HG03439 (cell line): ENCODE measurements at regions not wholly inside any gene's neighbourhood (a gene's known extent, or its start where the extent isn't known, plus 50 kb on each side); places are given as distances from the start of the nearest gene placed in this dataset.

Experiments
- ATAC-seq: cut with Tn5 transposase; IDR thresholded peaks from one replicate; pipeline ENCODE4 v1.9.1; 2021; ENCODE audit warnings: mild to moderate bottlenecking, moderate library complexity; ENCODE audit not compliant: unreplicated experiment

- no peak for ATAC-seq
These were observed 344.7 kb upstream of the RBMS3 start for GRCh38 chr3:28936154-28936553.

DNA sequence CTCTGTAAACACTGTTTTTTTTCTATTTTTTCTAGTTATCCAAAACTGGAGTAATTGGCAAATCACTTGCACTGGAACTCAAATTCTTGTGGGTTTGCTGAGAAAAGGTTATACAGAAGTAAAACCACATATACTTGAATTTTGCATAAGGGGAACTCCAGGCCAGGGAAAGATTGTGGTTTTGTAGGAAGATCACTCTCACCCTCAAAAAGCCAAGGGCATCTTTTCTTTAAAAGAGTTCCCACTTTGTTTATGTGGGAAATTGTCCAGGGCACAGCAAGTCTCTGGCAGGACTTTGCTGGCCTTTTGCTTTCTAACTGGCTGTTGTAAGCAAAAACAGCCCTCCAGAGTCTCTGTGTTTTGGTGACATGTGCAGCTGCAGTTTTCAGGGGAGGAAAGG lies 340.3 kb upstream of the RBMS3 start:
- ATAC-seq, result peak; percentile 88

DNA sequence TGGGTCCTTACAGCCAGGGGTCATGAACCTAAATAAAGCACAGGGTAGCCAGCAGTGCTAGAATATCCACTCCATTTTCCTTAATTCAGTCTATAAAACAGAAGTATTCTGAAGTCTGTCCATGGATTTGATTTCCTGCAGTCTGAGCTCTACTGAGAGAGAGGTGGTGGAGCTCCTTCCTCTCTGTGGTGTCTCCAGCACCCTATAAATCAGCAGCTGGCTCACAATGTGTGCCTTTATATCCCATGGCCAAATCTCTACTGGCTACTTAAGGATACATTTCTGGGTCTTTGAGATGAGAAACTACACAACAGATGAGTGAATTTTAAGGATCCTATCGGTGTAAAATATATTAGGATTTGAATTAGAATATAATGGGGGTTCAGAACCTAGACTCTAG lies 339.9 kb upstream of the RBMS3 start:
- no peak for ATAC-seq

GRCh38 chr3:28947061-28947460 lies 333.8 kb upstream of the RBMS3 start:
- ATAC-seq, result no peak

DNA sequence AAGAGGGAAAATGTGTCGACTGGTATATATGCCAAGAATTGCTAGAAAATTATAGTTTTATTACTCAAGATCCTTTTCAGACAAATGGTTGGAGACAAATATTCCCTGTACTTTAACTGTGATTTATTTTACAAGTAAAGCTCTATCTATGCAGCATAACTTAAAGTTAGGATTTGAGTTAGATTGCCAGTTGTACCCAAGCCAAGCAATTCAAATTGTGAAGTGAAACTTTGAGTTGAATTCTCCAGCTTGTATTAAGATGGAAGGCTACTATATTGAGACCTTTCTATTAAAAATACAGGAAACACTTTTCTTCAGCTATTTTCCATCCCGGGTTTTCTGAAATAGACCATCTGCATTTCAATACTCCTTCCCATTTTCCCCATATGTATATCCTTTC lies 333.1 kb upstream of the RBMS3 start:
- no peak for ATAC-seq

- ATAC-seq, result no peak
These were observed 332.2 kb upstream of the RBMS3 start for GRCh38 chr3:28948685-28949084.

- no peak for ATAC-seq
These were observed 331.3 kb upstream of the RBMS3 start for GRCh38 chr3:28949580-28949979.

DNA sequence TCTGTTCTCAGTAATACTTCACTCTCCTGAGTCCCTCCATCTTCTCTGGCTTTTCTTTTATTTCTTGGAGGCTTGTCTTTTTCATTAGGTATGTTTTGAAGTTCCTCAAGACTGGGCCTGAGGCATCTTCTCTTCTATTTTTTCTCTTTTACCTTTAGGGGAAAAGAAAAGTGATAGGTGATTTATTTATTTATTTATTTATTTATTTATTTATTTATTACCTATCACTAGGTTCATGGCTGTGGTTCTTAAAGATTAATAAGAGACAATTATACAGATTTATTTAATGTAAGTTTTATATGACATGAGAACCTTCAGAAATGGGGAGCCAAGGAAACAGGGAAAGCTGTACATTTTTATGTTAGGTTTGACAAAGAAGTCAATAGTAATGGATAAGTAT lies 330.3 kb upstream of the RBMS3 start:
- no peak for ATAC-seq

- ATAC-seq, result no peak
These were observed 328.9 kb upstream of the RBMS3 start for GRCh38 chr3:28951772-28952556.

DNA sequence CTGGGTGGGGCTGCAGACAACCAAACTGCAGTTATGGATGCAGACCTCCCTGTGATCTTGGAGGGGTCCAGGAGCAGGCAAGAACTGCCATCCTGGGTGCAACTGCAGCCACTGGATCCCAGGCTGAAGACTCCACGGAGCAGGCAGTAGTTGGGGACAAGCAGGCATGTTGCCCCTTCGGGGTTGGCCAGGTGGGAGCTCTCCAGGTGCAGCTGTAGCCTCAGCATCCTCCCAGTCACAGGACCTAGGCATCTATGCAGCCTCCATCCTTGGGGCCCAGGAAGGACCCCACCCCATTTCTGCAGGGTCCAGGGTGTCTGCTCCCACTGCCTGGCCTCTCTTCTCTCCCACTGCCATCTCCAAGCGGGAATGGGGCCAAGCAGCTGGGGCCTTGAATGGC lies 322.2 kb upstream of the RBMS3 start:
- ATAC-seq, result no peak

- ATAC-seq, result no peak
These were observed 309.7 kb upstream of the RBMS3 start for GRCh38 chr3:28971156-28971555.

GRCh38 chr3:28972921-28973320 lies 307.9 kb upstream of the RBMS3 start:
- ATAC-seq, result no peak

DNA sequence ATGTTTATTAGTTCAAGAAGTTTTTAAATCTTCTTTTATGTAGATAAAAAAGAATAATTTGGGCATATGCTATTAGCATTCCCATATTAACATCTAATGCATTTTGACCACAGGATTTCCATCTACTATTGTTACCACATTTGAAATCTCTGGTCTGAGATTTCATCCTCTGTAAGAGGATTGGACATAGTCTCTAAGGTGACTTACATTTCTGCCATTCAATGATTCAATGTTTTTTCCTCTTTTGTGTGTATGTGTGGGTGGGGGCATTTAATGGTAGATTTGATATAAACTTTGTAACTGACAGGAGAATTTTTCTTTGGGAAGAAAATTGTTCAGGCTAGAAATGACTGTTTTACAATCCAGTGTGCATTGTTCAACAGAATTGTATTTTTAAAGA lies 307.3 kb upstream of the RBMS3 start:
- no peak for ATAC-seq

- no peak for ATAC-seq
These were observed 302.8 kb upstream of the RBMS3 start for GRCh38 chr3:28978092-28978491.

GRCh38 chr3:28980131-28980530 lies 300.7 kb upstream of the RBMS3 start:
- no peak for ATAC-seq

GRCh38 chr3:28980631-28981030 lies 300.2 kb upstream of the RBMS3 start:
- no peak for ATAC-seq

- ATAC-seq, result no peak
These were observed 298.0 kb upstream of the RBMS3 start for GRCh38 chr3:28982906-28983305.

- no peak for ATAC-seq
These were observed 293.9 kb upstream of the RBMS3 start for GRCh38 chr3:28986922-28987321.

- peak; percentile 74 for ATAC-seq
These were observed 291.2 kb upstream of the RBMS3 start for GRCh38 chr3:28989646-28990089.

DNA sequence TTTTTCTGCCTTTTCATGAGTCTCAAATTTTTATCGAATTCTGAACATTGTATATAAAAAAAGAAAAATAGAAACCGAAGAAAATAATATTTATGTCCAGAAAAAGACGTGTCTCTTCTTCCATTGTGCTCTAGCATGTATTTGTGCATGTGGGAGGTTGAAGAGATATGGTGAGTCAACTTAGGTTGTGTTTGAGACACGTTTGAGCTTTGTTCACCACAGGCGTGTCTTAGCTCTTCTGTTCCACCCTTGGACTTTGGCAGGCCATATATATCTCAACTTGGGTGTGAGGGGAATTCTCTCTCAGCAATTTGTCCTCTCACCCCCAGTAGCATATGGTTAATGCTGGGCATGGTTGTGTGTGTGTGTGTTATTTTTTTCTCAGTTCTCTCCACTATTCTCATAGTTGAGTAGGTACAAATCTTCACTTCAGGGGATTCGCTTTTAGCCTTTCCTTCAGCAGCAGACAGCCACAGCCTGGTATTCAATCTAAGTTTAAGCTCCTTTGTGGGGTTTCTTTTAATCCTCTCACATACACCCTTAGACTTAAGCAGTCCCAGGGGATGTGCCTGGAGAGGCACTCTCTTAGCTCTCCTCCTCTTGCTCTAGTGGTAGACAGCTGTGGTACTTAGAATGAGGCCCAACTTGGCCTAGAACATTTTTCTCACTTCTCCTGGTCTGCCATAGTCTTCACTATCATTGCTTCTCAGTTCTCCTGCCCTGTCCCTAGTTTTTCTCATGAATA lies 286.5 kb upstream of the RBMS3 start:
- ATAC-seq, result no peak

GRCh38 chr3:29004885-29005599 lies 275.8 kb upstream of the RBMS3 start:
- peak; percentile 99 for ATAC-seq

- no peak for ATAC-seq
These were observed 275.0 kb upstream of the RBMS3 start for GRCh38 chr3:29005862-29006261.
